Hippocampal formation (tissue), 2 donors: ENCODE measurements at regions not wholly inside any gene's neighbourhood (a gene's known extent, or its start where the extent isn't known, plus 50 kb on each side); places are given as distances from the start of the nearest gene placed in this dataset.
A peak's percentile ranks its signal among the peaks of the same experiment; 100 is the strongest.
"Not testable (repeated sequence)": the region's sequence is repeated elsewhere in the genome, so short reads cannot be mapped to it uniquely, and the experiment has no call there.

Source experiments
- DNase-seq, 2 donors: peaks; one replicate each; lab custom pipeline; 2025; lab: John Stamatoyannopoulos, UW

GRCh38 chr6:85283436-85283835 lies 166.4 kb upstream of the NT5E start:
- DNase-seq: peak in 1 of 2 donors; percentile 17

GRCh38 chr6:85278466-85279035 lies 171.3 kb upstream of the NT5E start:
- DNase-seq: no peak

GRCh38 chr6:85276026-85276425 lies 173.9 kb upstream of the NT5E start:
- not testable (repeated sequence) for DNase-seq

GRCh38 chr6:85275338-85275985 lies 174.4 kb upstream of the NT5E start:
- DNase-seq: no peak

GRCh38 chr6:85273870-85274269 lies 176.0 kb upstream of the NT5E start:
- no peak for DNase-seq

- no peak for DNase-seq
Observed at GRCh38 chr6:85273046-85273445, 176.8 kb upstream of the NT5E start.

- no peak for DNase-seq
Observed at GRCh38 chr6:85272592-85272991, 177.3 kb upstream of the NT5E start.

- DNase-seq: no peak
Observed at GRCh38 chr6:85262621-85263020, 187.3 kb upstream of the NT5E start.

- DNase-seq: no peak
Observed at GRCh38 chr6:85261271-85261670, 188.6 kb upstream of the NT5E start.

- no peak for DNase-seq
Observed at GRCh38 chr6:85255661-85256060, 194.2 kb upstream of the NT5E start.

GRCh38 chr6:85252552-85252951 lies 197.3 kb upstream of the NT5E start:
- DNase-seq: no peak

- no peak for DNase-seq
Observed at GRCh38 chr6:85252085-85252484, 197.8 kb upstream of the NT5E start.

GRCh38 chr6:85251300-85251699 lies 198.6 kb upstream of the NT5E start:
- DNase-seq: no peak

- DNase-seq: no peak
Observed at GRCh38 chr6:85250586-85251220, 199.2 kb upstream of the NT5E start.

GRCh38 chr6:85245004-85245403 lies 204.9 kb upstream of the NT5E start:
- DNase-seq: no peak

GRCh38 chr6:85241498-85242052 lies 208.3 kb upstream of the NT5E start:
- DNase-seq: no peak

GRCh38 chr6:85240787-85241385 lies 209.0 kb upstream of the NT5E start:
- no peak for DNase-seq

- no peak for DNase-seq
Observed at GRCh38 chr6:85237478-85237877, 212.4 kb upstream of the NT5E start.

GRCh38 chr6:85236636-85237035 lies 213.2 kb upstream of the NT5E start:
- no peak for DNase-seq

GRCh38 chr6:85227345-85227744 lies 222.5 kb upstream of the NT5E start:
- DNase-seq: not testable (repeated sequence)

- DNase-seq: not testable (repeated sequence)
Observed at GRCh38 chr6:85212794-85213193, 237.1 kb upstream of the NT5E start.

- DNase-seq: no peak
Observed at GRCh38 chr6:85195243-85195642, 254.6 kb upstream of the NT5E start.

- no peak for DNase-seq
Observed at GRCh38 chr6:85193339-85193738, 256.5 kb upstream of the NT5E start.
